ENCODE measurements at regions not wholly inside any gene's neighbourhood (a gene's known extent, or its start where the extent isn't known, plus 50 kb on each side); places are given as distances from the start of the nearest gene placed in this dataset.
"Not testable (repeated sequence)": the region's sequence is repeated elsewhere in the genome, so short reads cannot be mapped to it uniquely, and the experiment has no call there.

- in situ Hi-C loops (cut with HindIII; ENCODE audit: low sequenced_read_pairs) = not testable (repeated sequence)
Measured at GRCh38 chr12:131247875-131248274, 294.2 kb downstream of the ADGRD1 start.

GRCh38 chr12:131249246-131250027 lies 295.7 kb downstream of the ADGRD1 start:
- in situ Hi-C loops (cut with HindIII; ENCODE audit: low sequenced_read_pairs) = no loop called here

DNA sequence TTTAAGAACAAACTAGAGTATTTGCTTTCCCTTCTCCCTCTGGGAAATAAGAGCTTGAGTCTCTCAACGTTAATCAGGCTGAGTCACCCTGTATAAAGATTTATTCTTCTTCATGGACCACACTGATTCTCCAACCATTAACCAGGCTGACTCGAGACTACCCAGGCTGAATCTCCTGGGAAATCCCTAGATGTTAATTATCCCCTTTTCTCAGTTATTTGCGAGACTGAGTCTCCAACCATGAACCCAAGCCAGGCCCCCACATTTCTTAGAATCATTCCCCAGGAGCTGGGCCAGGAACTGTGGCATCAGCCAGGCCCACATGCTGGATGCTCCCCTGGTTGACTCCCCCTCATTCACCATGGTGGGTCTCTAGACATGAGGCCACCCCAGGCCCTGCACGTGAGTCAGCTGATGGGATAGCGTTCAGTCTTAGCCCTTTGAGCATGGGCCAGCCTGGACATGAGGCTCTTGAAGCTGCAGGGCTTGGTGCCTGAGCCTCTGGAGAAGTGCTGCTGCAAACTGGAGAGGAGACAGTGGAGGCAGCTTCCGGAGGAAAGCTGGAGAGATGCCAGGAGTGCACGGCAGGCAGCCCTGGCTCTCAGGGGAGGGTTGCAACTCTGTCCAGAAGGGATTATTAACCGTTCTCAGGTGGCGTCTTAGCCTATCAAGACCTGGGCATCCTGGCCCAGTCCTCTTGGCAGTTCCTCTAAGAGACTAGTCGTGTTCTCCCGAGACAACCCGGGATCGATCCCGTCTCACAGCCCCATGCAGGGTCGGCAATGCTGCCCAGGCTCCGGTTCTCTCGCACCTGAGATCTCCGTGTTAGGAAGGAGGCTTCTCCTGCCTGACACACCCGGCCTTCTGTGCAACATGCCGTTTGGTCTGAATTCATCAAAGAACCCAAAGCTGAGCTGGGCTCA lies 296.6 kb downstream of the ADGRD1 start:
- in situ Hi-C loops (cut with HindIII; ENCODE audit: low sequenced_read_pairs) = no loop called here

- in situ Hi-C loops (cut with HindIII; ENCODE audit: low sequenced_read_pairs) = no loop called here
Measured at GRCh38 chr12:131250951-131251315, 297.2 kb downstream of the ADGRD1 start.

GRCh38 chr12:131251336-131252101 lies 297.8 kb downstream of the ADGRD1 start:
- in situ Hi-C loops (cut with HindIII; ENCODE audit: low sequenced_read_pairs) = no loop called here

GRCh38 chr12:131253376-131254026 lies 299.8 kb downstream of the ADGRD1 start:
- in situ Hi-C loops (cut with HindIII; ENCODE audit: low sequenced_read_pairs) = no loop called here

DNA sequence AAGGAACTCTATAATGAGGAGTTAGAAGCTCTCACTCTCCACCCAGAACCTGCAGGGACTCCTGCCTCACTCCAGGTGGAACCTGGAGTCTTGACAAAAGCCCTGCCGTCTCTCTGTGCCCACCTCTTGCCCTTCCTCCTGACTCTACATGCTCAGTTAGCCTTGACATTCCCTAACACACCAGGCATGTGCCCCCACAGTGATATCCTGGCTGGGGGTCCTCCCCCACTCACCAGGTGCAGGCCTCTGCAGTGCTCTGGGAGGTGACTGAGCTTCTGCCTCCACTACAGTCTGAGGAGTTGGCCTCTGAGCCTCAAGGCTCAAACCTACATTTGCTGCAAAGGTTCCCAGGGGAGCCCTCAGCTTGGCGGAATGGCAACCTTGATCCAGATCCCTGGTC lies 300.7 kb downstream of the ADGRD1 start:
- in situ Hi-C loops (cut with HindIII; ENCODE audit: low sequenced_read_pairs) = no loop called here

- in situ Hi-C loops (cut with HindIII; ENCODE audit: low sequenced_read_pairs) = no loop called here
Measured at GRCh38 chr12:131258398-131258797, 304.7 kb downstream of the ADGRD1 start.

DNA sequence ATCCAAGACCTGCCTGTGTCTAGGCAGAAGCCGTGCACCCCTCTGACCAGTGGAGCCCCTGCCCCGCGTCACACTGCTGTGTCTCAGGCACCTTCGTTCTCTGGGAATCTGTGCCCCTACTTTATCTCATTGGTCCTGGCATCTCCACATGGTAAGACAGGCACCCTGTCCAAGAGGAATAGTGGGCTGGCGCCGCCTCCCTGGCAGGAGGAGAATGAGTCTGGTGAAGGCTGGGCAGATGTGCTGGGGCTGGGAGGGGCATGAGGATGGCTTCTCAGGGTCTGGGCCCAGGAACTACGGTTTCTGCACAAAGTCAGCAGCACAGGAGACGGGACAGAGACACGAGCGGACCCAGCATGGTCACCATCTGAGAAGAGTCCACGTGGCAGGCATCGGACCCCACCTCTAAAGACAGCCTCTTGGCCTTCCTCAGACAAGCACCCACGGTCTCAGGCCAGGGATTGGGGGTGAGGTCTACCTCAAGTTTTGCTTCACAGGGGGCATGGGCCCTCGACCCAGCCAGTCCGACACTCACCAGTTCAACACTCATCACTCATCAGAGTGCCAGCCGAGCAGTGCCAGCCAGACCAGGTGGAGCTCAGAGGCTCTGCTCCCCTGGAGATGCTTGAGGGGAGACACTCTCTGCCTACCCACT lies 306.7 kb downstream of the ADGRD1 start:
- in situ Hi-C loops (cut with HindIII; ENCODE audit: low sequenced_read_pairs) = no loop called here

GRCh38 chr12:131260954-131261353 lies 307.2 kb downstream of the ADGRD1 start:
- in situ Hi-C loops (cut with HindIII; ENCODE audit: low sequenced_read_pairs) = no loop called here

DNA sequence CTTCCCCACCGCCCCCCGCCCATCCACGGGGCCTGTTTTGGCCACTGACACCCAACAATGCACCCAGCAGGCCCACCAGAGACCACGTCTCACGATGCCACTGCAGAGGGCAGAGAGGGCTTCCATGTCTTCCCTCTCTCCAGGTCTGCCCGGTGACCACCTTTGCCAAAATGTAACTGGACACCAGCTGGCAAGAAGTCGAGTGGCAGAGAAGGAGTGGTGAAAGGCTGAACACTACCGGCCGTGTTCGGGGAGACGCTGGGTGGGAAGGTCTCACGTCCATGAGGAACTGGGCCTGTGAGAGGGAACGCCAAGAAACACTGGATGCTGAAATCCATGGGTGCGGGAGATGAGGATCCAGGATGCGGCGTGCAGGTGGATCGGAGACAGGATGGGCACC lies 308.2 kb downstream of the ADGRD1 start:
- in situ Hi-C loops (cut with HindIII; ENCODE audit: low sequenced_read_pairs) = no loop called here

- in situ Hi-C loops (cut with HindIII; ENCODE audit: low sequenced_read_pairs) = no loop called here
Measured at GRCh38 chr12:131263626-131264025, 309.9 kb downstream of the ADGRD1 start.

GRCh38 chr12:131264635-131265034 lies 310.9 kb downstream of the ADGRD1 start:
- in situ Hi-C loops (cut with HindIII; ENCODE audit: low sequenced_read_pairs) = no loop called here

DNA sequence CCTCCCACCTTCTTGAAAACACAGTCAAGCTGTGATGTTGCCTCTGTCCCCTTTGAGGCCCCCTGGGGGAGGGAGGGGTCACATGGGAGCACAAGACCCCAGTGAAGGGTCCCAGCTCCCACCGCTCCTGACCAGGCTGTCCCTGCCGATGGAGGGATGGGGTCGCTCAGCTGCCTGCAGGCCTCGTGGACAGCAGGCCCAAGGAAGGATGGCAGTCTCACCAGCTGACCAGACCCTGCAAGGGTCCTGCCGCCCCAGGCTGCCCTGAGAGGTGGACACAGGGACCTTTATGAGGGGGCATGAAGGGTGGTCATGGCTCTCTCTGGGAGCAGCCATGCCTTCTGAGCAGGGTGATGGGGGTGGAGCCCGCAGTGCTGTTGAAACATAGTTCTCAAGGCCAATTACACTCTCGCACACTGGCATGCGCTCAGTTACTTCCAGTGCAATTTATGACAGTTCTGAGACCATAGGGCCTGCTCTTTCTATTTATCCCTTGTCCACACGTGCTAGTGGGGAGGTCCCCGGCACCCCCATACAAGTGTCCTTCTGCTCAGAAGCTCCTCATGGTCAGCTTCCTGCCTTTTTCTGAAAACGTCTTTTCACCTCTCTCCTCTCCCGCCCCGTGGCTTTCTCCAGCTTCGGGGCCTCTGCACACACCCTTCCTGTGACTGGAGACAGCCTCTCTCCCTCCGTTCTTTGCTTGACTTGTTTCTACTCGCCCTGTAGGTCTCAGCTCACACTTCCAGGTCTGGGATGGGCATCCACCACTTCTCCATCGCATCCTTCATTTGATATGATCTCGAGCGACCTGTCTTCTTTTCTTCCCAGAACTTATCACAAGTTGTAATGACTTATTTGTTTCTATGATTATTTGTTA lies 313.1 kb downstream of the ADGRD1 start:
- in situ Hi-C loops (cut with HindIII; ENCODE audit: low sequenced_read_pairs) = no loop called here

GRCh38 chr12:131267576-131267975 lies 313.9 kb downstream of the ADGRD1 start:
- in situ Hi-C loops (cut with HindIII; ENCODE audit: low sequenced_read_pairs) = no loop called here

DNA sequence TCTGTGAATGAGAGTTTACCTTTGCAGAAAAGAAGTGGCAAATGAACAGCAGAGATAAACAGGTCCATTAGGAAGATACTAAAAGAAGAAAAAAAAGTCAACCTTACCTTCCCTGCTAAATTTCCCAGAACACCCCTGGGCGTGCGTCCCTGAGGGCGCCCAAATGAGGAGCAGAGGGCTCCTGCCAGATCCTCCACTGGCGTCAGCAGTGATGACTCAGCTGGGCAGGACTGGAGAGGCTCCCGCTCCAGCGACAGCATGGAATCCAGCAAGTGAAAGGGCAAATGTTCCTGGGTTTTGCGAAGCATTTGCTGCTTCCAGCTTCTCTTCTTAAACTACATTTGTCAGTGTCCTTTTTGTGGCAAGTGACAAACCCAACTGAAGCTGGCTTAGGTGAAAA lies 314.4 kb downstream of the ADGRD1 start:
- in situ Hi-C loops (cut with HindIII; ENCODE audit: low sequenced_read_pairs) = not testable (repeated sequence)

DNA sequence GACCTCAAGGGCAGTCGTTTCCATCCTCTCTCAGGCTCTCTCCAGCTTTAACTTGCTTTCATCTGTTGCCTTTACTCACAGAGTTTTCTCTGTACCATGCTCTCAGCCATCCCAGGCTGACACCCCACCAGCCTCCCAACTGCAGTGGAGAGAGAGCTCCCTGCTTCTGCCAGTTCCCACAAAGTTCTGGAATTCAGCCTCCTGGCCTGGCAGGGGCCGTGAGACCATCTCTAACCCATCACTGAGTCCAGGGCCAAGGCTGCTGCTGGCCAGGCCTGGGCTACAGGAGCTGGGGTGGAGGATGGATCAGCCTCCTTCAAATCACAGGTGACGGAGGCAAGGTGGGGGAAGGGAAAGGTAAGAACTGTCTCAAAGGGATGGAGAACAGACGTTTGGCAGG lies 314.9 kb downstream of the ADGRD1 start:
- in situ Hi-C loops (cut with HindIII; ENCODE audit: low sequenced_read_pairs) = not testable (repeated sequence)

DNA sequence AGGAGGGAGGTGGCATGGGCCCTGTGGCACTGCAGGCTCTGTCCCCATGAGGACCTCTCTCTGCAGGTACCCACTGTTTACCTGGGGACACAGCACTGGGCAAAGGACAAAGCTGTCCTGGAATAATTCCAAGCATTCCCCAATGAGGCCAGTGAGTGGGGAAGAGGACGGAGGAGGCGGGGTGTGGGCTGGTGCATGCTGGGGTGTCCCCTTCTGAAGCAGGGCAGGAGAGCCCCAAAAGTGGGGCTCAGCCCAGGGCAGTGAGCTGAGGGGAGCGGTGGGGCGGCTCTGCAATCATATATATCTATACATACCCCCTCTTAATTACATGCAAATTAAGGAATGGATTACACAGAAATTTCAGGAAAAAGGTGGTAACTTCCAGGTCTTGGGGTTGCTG lies 315.8 kb downstream of the ADGRD1 start:
- in situ Hi-C loops (cut with HindIII; ENCODE audit: low sequenced_read_pairs) = no loop called here

- in situ Hi-C loops (cut with HindIII; ENCODE audit: low sequenced_read_pairs) = not testable (repeated sequence)
Measured at GRCh38 chr12:131269977-131270376, 316.3 kb downstream of the ADGRD1 start.

All from endothelial cell of hepatic sinusoid (primary cell).